Ishikawa (cell line): ENCODE measurements at regions not wholly inside any gene's neighbourhood (a gene's known extent, or its start where the extent isn't known, plus 50 kb on each side); places are given as distances from the start of the nearest gene placed in this dataset.

Source experiments
- CEBPB ChIP-seq: IDR thresholded peaks from 2 replicates; pipeline ENCODE4 v1.6.1; 2012
- CREB1 ChIP-seq: IDR thresholded peaks from 2 replicates; pipeline ENCODE4 v1.6.1; 2012; ENCODE audit warnings: low read depth
- EGR1 ChIP-seq: IDR thresholded peaks from 2 replicates; pipeline ENCODE4 v1.6.1; 2012
- FOXM1 ChIP-seq: IDR thresholded peaks from 2 replicates; pipeline ENCODE4 v1.6.1; 2012; ENCODE audit warnings: low read depth, borderline replicate concordance
- TEAD4 ChIP-seq: IDR thresholded peaks from 2 replicates; pipeline ENCODE4 v1.6.1; 2012
- YY1 ChIP-seq: IDR thresholded peaks from 2 replicates; pipeline ENCODE4 v1.6.1; 2012; ENCODE audit warnings: low read depth
- TF ChIP-seq, protein P1 (sequence below): IDR thresholded peaks from 2 replicates; pipeline ENCODE4 v1.6.1; 2012
- TF ChIP-seq, protein P2 (sequence below): IDR thresholded peaks from 2 replicates; pipeline ENCODE4 v1.6.1; 2012

DNA sequence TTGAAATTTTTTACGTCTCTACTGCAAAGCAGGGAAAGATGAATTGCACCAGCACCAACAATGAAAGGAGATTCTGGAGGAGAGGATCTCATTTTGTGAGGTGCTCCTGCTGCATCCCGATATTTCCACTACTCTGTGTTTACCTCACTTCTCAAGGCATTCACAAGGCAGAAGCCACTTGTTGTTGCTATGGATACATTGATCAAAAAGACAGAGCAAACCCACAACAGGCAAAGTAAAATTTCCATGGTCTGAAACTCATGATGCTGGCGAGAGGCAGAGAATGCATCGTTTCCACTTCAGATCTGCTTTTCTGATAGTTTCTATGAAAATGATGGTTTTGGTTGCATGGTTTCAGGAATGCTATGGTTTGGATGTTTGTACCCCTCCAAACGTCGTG, 323.3 kb downstream of the ASMT start:
- TF ChIP-seq, protein P1, sequence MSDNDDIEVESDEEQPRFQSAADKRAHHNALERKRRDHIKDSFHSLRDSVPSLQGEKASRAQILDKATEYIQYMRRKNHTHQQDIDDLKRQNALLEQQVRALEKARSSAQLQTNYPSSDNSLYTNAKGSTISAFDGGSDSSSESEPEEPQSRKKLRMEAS = no peak
- TF ChIP-seq CEBPB = no peak
- TF ChIP-seq CREB1 = no peak
- no peak for TF ChIP-seq TEAD4
- TF ChIP-seq FOXM1 = no peak
- TF ChIP-seq EGR1 = no peak
- TF ChIP-seq YY1 = no peak
- TF ChIP-seq, protein P2, sequence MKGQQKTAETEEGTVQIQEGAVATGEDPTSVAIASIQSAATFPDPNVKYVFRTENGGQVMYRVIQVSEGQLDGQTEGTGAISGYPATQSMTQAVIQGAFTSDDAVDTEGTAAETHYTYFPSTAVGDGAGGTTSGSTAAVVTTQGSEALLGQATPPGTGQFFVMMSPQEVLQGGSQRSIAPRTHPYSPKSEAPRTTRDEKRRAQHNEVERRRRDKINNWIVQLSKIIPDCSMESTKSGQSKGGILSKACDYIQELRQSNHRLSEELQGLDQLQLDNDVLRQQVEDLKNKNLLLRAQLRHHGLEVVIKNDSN = no peak
